Activated T-helper 1 cell treated with anti-CD3 and anti-CD28 coated beads, Interleukin-2, amount 50 U/mL, for 16 hours (primary cell): ENCODE measurements at regions not wholly inside any gene's neighbourhood (a gene's known extent, or its start where the extent isn't known, plus 50 kb on each side); places are given as distances from the start of the nearest gene placed in this dataset.

Experiments used
- DNase-seq, 2 donors: peaks; one replicate each; pipeline ENCODE4 v3.0.0-alpha.2; 2020; ENCODE audit warnings: low read depth in 1 of 2, low spot score in 1 of 2

- DNase-seq: no peak
Observed at GRCh38 chr2:30310371-30310770, 79.0 kb downstream of the LBH start.

- no peak for DNase-seq
Observed at GRCh38 chr2:30310955-30311354, 79.6 kb downstream of the LBH start.

- DNase-seq: no peak
Observed at GRCh38 chr2:30311711-30312110, 80.4 kb downstream of the LBH start.

GRCh38 chr2:30312916-30313315 is 81.6 kb downstream of the LBH start:
- no peak for DNase-seq

- no peak for DNase-seq
Observed at GRCh38 chr2:30314981-30315380, 83.6 kb downstream of the LBH start.

GRCh38 chr2:30315391-30316063 is 84.2 kb downstream of the LBH start:
- DNase-seq: no peak

- DNase-seq: no peak
Observed at GRCh38 chr2:30316408-30316807, 85.1 kb downstream of the LBH start.

- DNase-seq: no peak
Observed at GRCh38 chr2:30318987-30319782, 87.9 kb downstream of the LBH start.

- no peak for DNase-seq
Observed at GRCh38 chr2:30321466-30321865, 90.1 kb downstream of the LBH start.

- no peak for DNase-seq
Observed at GRCh38 chr2:30323499-30323898, 92.2 kb downstream of the LBH start.

- DNase-seq: no peak
Observed at GRCh38 chr2:30324245-30324908, 93.0 kb downstream of the LBH start.

GRCh38 chr2:30325600-30326328 is 94.4 kb downstream of the LBH start:
- DNase-seq: no peak

- DNase-seq: no peak
Observed at GRCh38 chr2:30326497-30326896, 95.2 kb downstream of the LBH start.

- DNase-seq: no peak
Observed at GRCh38 chr2:30331038-30331437, 99.7 kb downstream of the LBH start.

- DNase-seq: no peak
Observed at GRCh38 chr2:30331869-30332268, 100.5 kb downstream of the LBH start.

GRCh38 chr2:30332791-30333453 is 101.6 kb downstream of the LBH start:
- DNase-seq: no peak

GRCh38 chr2:30334762-30335363 is 103.5 kb downstream of the LBH start:
- DNase-seq: no peak

- DNase-seq: no peak
Observed at GRCh38 chr2:30336084-30336483, 104.8 kb downstream of the LBH start.

GRCh38 chr2:30336978-30337841 is 105.9 kb downstream of the LBH start:
- peak in 1 of 2 donors; percentile 25 for DNase-seq

- DNase-seq: no peak
Observed at GRCh38 chr2:30338475-30338874, 107.1 kb downstream of the LBH start.
